KMS-11 (cell line): ENCODE measurements at regions not wholly inside any gene's neighbourhood (a gene's known extent, or its start where the extent isn't known, plus 50 kb on each side); places are given as distances from the start of the nearest gene placed in this dataset.

Experiments used
- H2AFZ ChIP-seq: fragments of 200-600 bp; sonication (generic); 2 replicates; pipeline ENCODE4 v1.6.1; 2016; ENCODE audit warnings: antibody characterized with exemption, mixed run types, low read depth
- H3K27ac ChIP-seq: fragments of 200-600 bp; sonication (generic); 2 replicates; pipeline ENCODE4 v1.6.1; 2016; ENCODE audit warnings: mild to moderate bottlenecking, mixed run types
- H3K27me3 ChIP-seq: fragments of 200-600 bp; sonication (generic); 2 replicates; pipeline ENCODE4 v1.6.1; 2017; ENCODE audit warnings: mild to moderate bottlenecking, low read depth, mixed run types, moderate library complexity; ENCODE audit not compliant: insufficient read depth
- H3K36me3 ChIP-seq: fragments of 200-600 bp; sonication (generic); 2 replicates; pipeline ENCODE4 v1.6.1; 2017; ENCODE audit warnings: mild to moderate bottlenecking, mixed run types; ENCODE audit not compliant: insufficient read depth
- H3K4me1 ChIP-seq: fragments of 200-600 bp; sonication (generic); 2 replicates; pipeline ENCODE4 v1.6.1; 2016; ENCODE audit warnings: mild to moderate bottlenecking, low read depth, mixed run types; ENCODE audit not compliant: poor library complexity, severe bottlenecking
- H3K4me2 ChIP-seq: fragments of 200-600 bp; sonication (generic); 2 replicates; pipeline ENCODE4 v1.7.0; 2016; ENCODE audit warnings: mild to moderate bottlenecking, mixed run types
- H3K4me3 ChIP-seq: fragments of 200-600 bp; sonication (generic); IDR thresholded peaks from 2 replicates; pipeline ENCODE4 v1.6.1; 2017; ENCODE audit warnings: low read depth, low read length, mixed read lengths; ENCODE audit not compliant: insufficient read depth
- H3K79me2 ChIP-seq: fragments of 200-600 bp; sonication (generic); 2 replicates; pipeline ENCODE4 v1.6.1; 2016; ENCODE audit warnings: low read depth, mixed run types; ENCODE audit not compliant: insufficient read depth
- H3K9ac ChIP-seq: fragments of 200-600 bp; sonication (generic); 2 replicates; pipeline ENCODE4 v1.6.1; 2016; ENCODE audit warnings: mild to moderate bottlenecking, mixed run types
- H4K20me1 ChIP-seq: fragments of 200-600 bp; sonication (generic); 2 replicates; pipeline ENCODE4 v1.6.1; 2016; ENCODE audit warnings: mild to moderate bottlenecking, mixed run types; ENCODE audit not compliant: insufficient read depth
- TF ChIP-seq, protein P1 (sequence below): fragments of 200-600 bp; sonication (generic); conservative IDR thresholded peaks from 2 replicates; pipeline ENCODE4 v1.6.1; 2017; ENCODE audit warnings: low read depth, mild to moderate bottlenecking, antibody characterized with exemption, low read length, moderate library complexity, mixed read lengths

- no peak overlapping the region for H3K27ac ChIP-seq
- H4K20me1 ChIP-seq, result no peaks in the 10 kb centered on the region
- H2AFZ ChIP-seq, result no peak overlapping the region
- no peaks in the 10 kb centered on the region for H3K36me3 ChIP-seq
- H3K9ac ChIP-seq, result no peak overlapping the region
- no peak overlapping the region for H3K4me3 ChIP-seq
- TF ChIP-seq, protein P1, sequence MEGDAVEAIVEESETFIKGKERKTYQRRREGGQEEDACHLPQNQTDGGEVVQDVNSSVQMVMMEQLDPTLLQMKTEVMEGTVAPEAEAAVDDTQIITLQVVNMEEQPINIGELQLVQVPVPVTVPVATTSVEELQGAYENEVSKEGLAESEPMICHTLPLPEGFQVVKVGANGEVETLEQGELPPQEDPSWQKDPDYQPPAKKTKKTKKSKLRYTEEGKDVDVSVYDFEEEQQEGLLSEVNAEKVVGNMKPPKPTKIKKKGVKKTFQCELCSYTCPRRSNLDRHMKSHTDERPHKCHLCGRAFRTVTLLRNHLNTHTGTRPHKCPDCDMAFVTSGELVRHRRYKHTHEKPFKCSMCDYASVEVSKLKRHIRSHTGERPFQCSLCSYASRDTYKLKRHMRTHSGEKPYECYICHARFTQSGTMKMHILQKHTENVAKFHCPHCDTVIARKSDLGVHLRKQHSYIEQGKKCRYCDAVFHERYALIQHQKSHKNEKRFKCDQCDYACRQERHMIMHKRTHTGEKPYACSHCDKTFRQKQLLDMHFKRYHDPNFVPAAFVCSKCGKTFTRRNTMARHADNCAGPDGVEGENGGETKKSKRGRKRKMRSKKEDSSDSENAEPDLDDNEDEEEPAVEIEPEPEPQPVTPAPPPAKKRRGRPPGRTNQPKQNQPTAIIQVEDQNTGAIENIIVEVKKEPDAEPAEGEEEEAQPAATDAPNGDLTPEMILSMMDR, result no peak
- H3K27me3 ChIP-seq, result no peaks in the 10 kb centered on the region
- no peaks in the 10 kb centered on the region for H3K79me2 ChIP-seq
- no peaks in the 10 kb centered on the region for H3K4me1 ChIP-seq
- no peak overlapping the region for H3K4me2 ChIP-seq
Measured at GRCh38 chr5:34603378-34603777, 52.8 kb upstream of the RAI14 start.

- Histone ChIP-seq H3K27ac (no peak overlapping the region), H3K36me3 (no peaks in the 10 kb centered on the region), H3K27me3 (no peaks in the 10 kb centered on the region), H3K9ac (no peak overlapping the region), H3K4me2 (no peak overlapping the region), H4K20me1 (no peaks in the 10 kb centered on the region), H3K4me3 (no peak overlapping the region), H3K79me2 (no peaks in the 10 kb centered on the region), H3K4me1 (no peaks in the 10 kb centered on the region), H2AFZ (no peak overlapping the region)
- TF ChIP-seq, protein P1, result no peak
Measured at GRCh38 chr5:34604119-34604675, 51.9 kb upstream of the RAI14 start.

GRCh38 chr5:34606101-34606500 is 50.0 kb upstream of the RAI14 start:
- TF ChIP-seq, protein P1, result no peak
- Histone ChIP-seq H2AFZ (no peak overlapping the region), H3K27me3 (no peaks in the 10 kb centered on the region), H4K20me1 (no peaks in the 10 kb centered on the region), H3K27ac (no peak overlapping the region), H3K4me1 (no peaks in the 10 kb centered on the region), H3K36me3 (no peaks in the 10 kb centered on the region), H3K4me2 (no peak overlapping the region), H3K4me3 (no peak overlapping the region), H3K9ac (no peak overlapping the region), H3K79me2 (no peaks in the 10 kb centered on the region)
